NCI-H82 treated with DMSO at 0.1 percent for 48 hours (cell line): ENCODE measurements at regions not wholly inside any gene's neighbourhood (a gene's known extent, or its start where the extent isn't known, plus 50 kb on each side); places are given as distances from the start of the nearest gene placed in this dataset.

Experiments used
- DNase-seq: peaks from one replicate; lab custom pipeline; 2025; ENCODE audit not compliant: unreplicated experiment; lab: John Stamatoyannopoulos, UW

- no peak for DNase-seq
These were observed 54.8 kb upstream of the DOCK10 start for GRCh38 chr2:225097035-225097434.
